KOPT-K1 (cell line): ENCODE measurements at regions not wholly inside any gene's neighbourhood (a gene's known extent, or its start where the extent isn't known, plus 50 kb on each side); places are given as distances from the start of the nearest gene placed in this dataset.

ENCODE experiments used
- H3K27ac ChIP-seq: fragments of 200-600 bp; sonication (generic); 2 replicates; pipeline ENCODE4 v1.5.1; 2016; ENCODE audit warnings: antibody characterized with exemption, mild to moderate bottlenecking, low read depth, low read length; ENCODE audit not compliant: poor library complexity, severe bottlenecking
- H3K36me3 ChIP-seq: fragments of 200-600 bp; sonication (generic); 2 replicates; pipeline ENCODE4 v1.5.1; 2017; ENCODE audit warnings: antibody characterized with exemption, mild to moderate bottlenecking, low read length, moderate library complexity; ENCODE audit not compliant: insufficient read depth
- H3K9me3 ChIP-seq: fragments of 200-600 bp; sonication (generic); 2 replicates; pipeline ENCODE4 v1.5.1; 2017; ENCODE audit warnings: antibody characterized with exemption, low read length, mild to moderate bottlenecking; ENCODE audit not compliant: insufficient read depth, poor library complexity, severe bottlenecking

- Histone ChIP-seq H3K27ac (no peak overlapping the region), H3K36me3 (no peaks in the 10 kb centered on the region), H3K9me3 (no peaks in the 10 kb centered on the region)
Observed at GRCh38 chr4:180493299-180493698, 1749.9 kb upstream of the TENM3 start.

- Histone ChIP-seq H3K27ac (no peak overlapping the region), H3K9me3 (no peaks in the 10 kb centered on the region), H3K36me3 (no peaks in the 10 kb centered on the region)
Observed at GRCh38 chr4:180500154-180500553, 1743.0 kb upstream of the TENM3 start.

GRCh38 chr4:180512801-180513475 is 1730.3 kb upstream of the TENM3 start:
- H3K9me3 ChIP-seq, result no peaks in the 10 kb centered on the region
- H3K27ac ChIP-seq, result no peak overlapping the region
- H3K36me3 ChIP-seq, result no peaks in the 10 kb centered on the region

GRCh38 chr4:180518906-180519305 is 1724.3 kb upstream of the TENM3 start:
- no peaks in the 10 kb centered on the region for H3K36me3 ChIP-seq
- no peak overlapping the region for H3K27ac ChIP-seq

GRCh38 chr4:180521181-180521580 is 1722.0 kb upstream of the TENM3 start:
- Histone ChIP-seq H3K9me3 (no peaks in the 10 kb centered on the region), H3K27ac (no peak overlapping the region), H3K36me3 (no peaks in the 10 kb centered on the region)

More at GRCh38 chr4:180518906-180519305, 1724.3 kb upstream of the TENM3 start:
- H3K9me3 ChIP-seq, result no peaks in the 10 kb centered on the region

GRCh38 chr4:180525523-180526077 is 1717.6 kb upstream of the TENM3 start:
- Histone ChIP-seq H3K9me3 (no peaks in the 10 kb centered on the region), H3K36me3 (no peaks in the 10 kb centered on the region), H3K27ac (no peak overlapping the region)

GRCh38 chr4:180528003-180528402 is 1715.2 kb upstream of the TENM3 start:
- no peak overlapping the region for H3K27ac ChIP-seq
- no peaks in the 10 kb centered on the region for H3K9me3 ChIP-seq
- H3K36me3 ChIP-seq, result no peaks in the 10 kb centered on the region

GRCh38 chr4:180530787-180531186 is 1712.4 kb upstream of the TENM3 start:
- Histone ChIP-seq H3K36me3 (no peaks in the 10 kb centered on the region), H3K9me3 (no peaks in the 10 kb centered on the region), H3K27ac (no peak overlapping the region)

- H3K27ac ChIP-seq, result no peak overlapping the region
- no peaks in the 10 kb centered on the region for H3K9me3 ChIP-seq
- H3K36me3 ChIP-seq, result no peaks in the 10 kb centered on the region
Observed at GRCh38 chr4:180532691-180533090, 1710.5 kb upstream of the TENM3 start.

GRCh38 chr4:180538384-180539057 is 1704.7 kb upstream of the TENM3 start:
- Histone ChIP-seq H3K9me3 (no peaks in the 10 kb centered on the region), H3K27ac (no peak overlapping the region), H3K36me3 (no peaks in the 10 kb centered on the region)

GRCh38 chr4:180539284-180539683 is 1703.9 kb upstream of the TENM3 start:
- H3K27ac ChIP-seq, result no peak overlapping the region
- no peaks in the 10 kb centered on the region for H3K9me3 ChIP-seq
- no peaks in the 10 kb centered on the region for H3K36me3 ChIP-seq

GRCh38 chr4:180541678-180542077 is 1701.5 kb upstream of the TENM3 start:
- no peaks in the 10 kb centered on the region for H3K36me3 ChIP-seq
- no peaks in the 10 kb centered on the region for H3K9me3 ChIP-seq
- H3K27ac ChIP-seq, result no peak overlapping the region

GRCh38 chr4:180542445-180543100 is 1700.6 kb upstream of the TENM3 start:
- no peak overlapping the region for H3K27ac ChIP-seq
- no peaks in the 10 kb centered on the region for H3K9me3 ChIP-seq
- no peaks in the 10 kb centered on the region for H3K36me3 ChIP-seq

- no peak overlapping the region for H3K27ac ChIP-seq
- H3K36me3 ChIP-seq, result no peaks in the 10 kb centered on the region
- no peaks in the 10 kb centered on the region for H3K9me3 ChIP-seq
Observed at GRCh38 chr4:180550106-180550505, 1693.1 kb upstream of the TENM3 start.

- no peak overlapping the region for H3K27ac ChIP-seq
- H3K36me3 ChIP-seq, result no peaks in the 10 kb centered on the region
- no peaks in the 10 kb centered on the region for H3K9me3 ChIP-seq
Observed at GRCh38 chr4:180557348-180557747, 1685.9 kb upstream of the TENM3 start.
